ENCODE measurements at regions not wholly inside any gene's neighbourhood (a gene's known extent, or its start where the extent isn't known, plus 50 kb on each side); places are given as distances from the start of the nearest gene placed in this dataset.

- H3K9me3 ChIP-seq (ENCODE audit: control insufficient read depth, insufficient read depth, low read length) = peaks cover 15% of the 10 kb centered on the region; the same call in 1 of the 2 replicates
- H3K27ac ChIP-seq (ENCODE audit: low read depth, low read length) = no peak overlapping the region
- H3K27me3 ChIP-seq (ENCODE audit: control insufficient read depth, low read length) = no peaks in the 10 kb centered on the region
- H3K79me2 ChIP-seq (ENCODE audit: control insufficient read depth, low read length) = no peaks in the 10 kb centered on the region
- no peaks in the 10 kb centered on the region for H3K9me2 ChIP-seq (replicated peaks; ENCODE audit: control insufficient read depth, low read length)
- no peaks in the 10 kb centered on the region for H3K4me1 ChIP-seq (ENCODE audit: control insufficient read depth, low read length)
- TF ChIP-seq CTCF (IDR thresholded peaks at IDR 0.05; ENCODE audit: low read depth, low read length, poor library complexity, severe bottlenecking) = no peak
- no peak for TF ChIP-seq EZH2phosphoT487 (IDR thresholded peaks at IDR 0.05; ENCODE audit: borderline replicate concordance, low read length)
- no peak overlapping the region for H3K4me2 ChIP-seq (ENCODE audit: low read length)
- no peaks in the 10 kb centered on the region for H3K36me3 ChIP-seq (ENCODE audit: control insufficient read depth, low read length)
- H3F3A ChIP-seq (ENCODE audit: control insufficient read depth, insufficient read depth) = no peaks in the 10 kb centered on the region
- H3K4me3 ChIP-seq (ENCODE audit: low read length) = no peak overlapping the region
- no peaks in the 10 kb centered on the region for H4K20me1 ChIP-seq (ENCODE audit: control insufficient read depth, insufficient read depth, low read depth, low read length)
Observed at GRCh38 chr1:29525941-29526340, 289.6 kb downstream of the PTPRU start.

- Histone ChIP-seq H4K20me1 (ENCODE audit: control insufficient read depth, insufficient read depth, low read depth, low read length) (no peaks in the 10 kb centered on the region), H3K79me2 (ENCODE audit: control insufficient read depth, low read length) (no peaks in the 10 kb centered on the region), H3K4me1 (ENCODE audit: control insufficient read depth, low read length) (no peaks in the 10 kb centered on the region), H3F3A (ENCODE audit: control insufficient read depth, insufficient read depth) (no peaks in the 10 kb centered on the region), H3K27me3 (ENCODE audit: control insufficient read depth, low read length) (no peaks in the 10 kb centered on the region), H3K27ac (ENCODE audit: low read depth, low read length) (no peak overlapping the region), H3K4me2 (ENCODE audit: low read length) (no peak overlapping the region), H3K4me3 (ENCODE audit: low read length) (no peak overlapping the region), H3K9me3 (ENCODE audit: control insufficient read depth, insufficient read depth, low read length) (peaks cover 8% of the 10 kb centered on the region; the same call in 1 of the 2 replicates), H3K36me3 (ENCODE audit: control insufficient read depth, low read length) (no peaks in the 10 kb centered on the region), H3K9me2 (replicated peaks; ENCODE audit: control insufficient read depth, low read length) (no peaks in the 10 kb centered on the region)
- TF ChIP-seq CTCF (IDR thresholded peaks at IDR 0.05; ENCODE audit: low read depth, low read length, poor library complexity, severe bottlenecking) (no peak), EZH2phosphoT487 (IDR thresholded peaks at IDR 0.05; ENCODE audit: borderline replicate concordance, low read length) (no peak)
Observed at GRCh38 chr1:29524285-29525065, 288.2 kb downstream of the PTPRU start.

- Histone ChIP-seq H3K27me3 (ENCODE audit: control insufficient read depth, low read length) (no peaks in the 10 kb centered on the region), H4K20me1 (ENCODE audit: control insufficient read depth, insufficient read depth, low read depth, low read length) (no peaks in the 10 kb centered on the region), H3K4me1 (ENCODE audit: control insufficient read depth, low read length) (no peaks in the 10 kb centered on the region), H3K27ac (ENCODE audit: low read depth, low read length) (no peak overlapping the region), H3K9me2 (replicated peaks; ENCODE audit: control insufficient read depth, low read length) (no peaks in the 10 kb centered on the region), H3K4me3 (ENCODE audit: low read length) (no peak overlapping the region), H3K4me2 (ENCODE audit: low read length) (no peak overlapping the region), H3F3A (ENCODE audit: control insufficient read depth, insufficient read depth) (no peaks in the 10 kb centered on the region), H3K79me2 (ENCODE audit: control insufficient read depth, low read length) (no peaks in the 10 kb centered on the region), H3K9me3 (ENCODE audit: control insufficient read depth, insufficient read depth, low read length) (no peaks in the 10 kb centered on the region), H3K36me3 (ENCODE audit: control insufficient read depth, low read length) (no peaks in the 10 kb centered on the region)
- no peak for TF ChIP-seq EZH2phosphoT487 (IDR thresholded peaks at IDR 0.05; ENCODE audit: borderline replicate concordance, low read length)
- TF ChIP-seq CTCF (IDR thresholded peaks at IDR 0.05; ENCODE audit: low read depth, low read length, poor library complexity, severe bottlenecking) = no peak
Observed at GRCh38 chr1:29523576-29523975, 287.3 kb downstream of the PTPRU start.
